Dendritic cell treated with granulocyte-macrophage colony-stimulating factor and Interleukin-4, amounts not matched to agents 40 ng/mL and 50 ng/mL, for 4 days (primary cell): ENCODE measurements at regions not wholly inside any gene's neighbourhood (a gene's known extent, or its start where the extent isn't known, plus 50 kb on each side); places are given as distances from the start of the nearest gene placed in this dataset.
"Not testable (repeated sequence)": the region's sequence is repeated elsewhere in the genome, so short reads cannot be mapped to it uniquely, and the experiment has no call there.

ENCODE experiments used
- H3K27ac Mint-ChIP-seq: one replicate; pipeline ENCODE4 v1.8.0; 2022; ENCODE audit warnings: mild to moderate bottlenecking, mixed read lengths
- H3K27me3 Mint-ChIP-seq: one replicate; pipeline ENCODE4 v1.8.0; 2022; ENCODE audit warnings: mild to moderate bottlenecking, mixed read lengths
- H3K36me3 Mint-ChIP-seq: one replicate; pipeline ENCODE4 v1.8.0; 2022; ENCODE audit warnings: low read depth, mixed read lengths
- H3K4me1 Mint-ChIP-seq: one replicate; pipeline ENCODE4 v1.8.0; 2022; ENCODE audit warnings: low read depth, mixed read lengths
- H3K4me3 Mint-ChIP-seq: one replicate; pipeline ENCODE4 v1.8.0; 2022; ENCODE audit warnings: mild to moderate bottlenecking, moderate library complexity, mixed read lengths
- H3K9me3 Mint-ChIP-seq: one replicate; pipeline ENCODE4 v1.8.0; 2022; ENCODE audit warnings: mixed read lengths
- intact Hi-C: fragments of 100-400 bp; cut with micrococcal nuclease; formaldehyde crosslinking; loops from one replicate; pipeline ENCODE4 v1.15.0; 2022

DNA sequence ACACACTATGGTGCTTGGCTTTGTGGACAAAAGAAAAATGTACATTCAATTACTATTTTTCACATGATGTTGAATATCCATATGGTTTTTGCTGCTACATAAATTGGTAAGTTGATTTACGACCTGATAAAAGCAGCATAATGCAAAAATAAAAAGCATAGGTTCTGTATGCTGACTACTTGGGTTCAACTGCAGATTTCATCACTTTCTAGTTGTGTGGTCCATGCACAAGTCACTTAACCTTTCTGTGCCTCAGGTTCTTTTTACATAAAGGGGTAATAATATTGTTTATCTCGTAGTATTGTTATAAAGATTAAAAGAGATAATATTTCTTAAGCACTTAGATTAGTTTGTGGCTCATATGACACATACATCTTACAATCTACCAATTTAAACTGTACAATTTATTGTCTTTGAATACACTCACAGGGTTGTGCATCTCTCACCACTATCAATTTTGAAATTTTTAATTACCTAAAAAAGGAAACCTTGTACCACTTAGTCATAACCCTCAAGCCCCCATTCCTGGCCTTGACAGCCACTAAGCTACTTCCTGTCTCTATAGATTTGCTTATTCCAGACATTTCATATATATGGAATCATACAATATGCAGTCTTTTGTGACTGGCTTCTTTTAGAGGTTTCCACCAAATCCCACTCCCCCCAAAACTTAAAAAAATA is 1443.9 kb downstream of the SUCLG1 start:
- no peak overlapping the region for H3K4me3 Mint-ChIP-seq
- peaks cover 11% of the 10 kb centered on the region for H3K9me3 Mint-ChIP-seq
- no peaks in the 10 kb centered on the region for H3K4me1 Mint-ChIP-seq
- no peaks in the 10 kb centered on the region for H3K27me3 Mint-ChIP-seq
- no peak overlapping the region for H3K27ac Mint-ChIP-seq
- no peaks in the 10 kb centered on the region for H3K36me3 Mint-ChIP-seq
- intact Hi-C loops = no loop called here

DNA sequence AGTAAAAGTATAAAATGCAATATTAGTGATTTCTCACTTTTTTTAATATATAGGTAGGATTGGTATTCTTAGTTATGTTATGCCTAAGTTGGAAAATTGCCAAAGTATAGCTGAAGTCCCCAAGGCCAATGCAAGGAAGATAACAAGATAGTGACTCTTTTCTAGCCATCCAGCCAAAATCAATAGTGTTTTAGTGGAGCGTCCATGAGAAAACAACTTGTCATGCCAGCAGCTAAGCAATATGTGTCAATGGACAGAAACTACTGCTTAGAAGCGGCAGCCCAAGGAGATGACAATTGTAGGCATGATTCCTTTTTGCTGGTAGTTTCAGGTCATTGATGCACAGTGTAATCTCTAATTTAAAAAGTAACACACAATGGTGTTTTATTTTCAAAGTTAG is 1444.6 kb downstream of the SUCLG1 start:
- H3K27ac Mint-ChIP-seq = no peak overlapping the region
- no peak overlapping the region for H3K4me3 Mint-ChIP-seq
- intact Hi-C loops = no loop called here
- peaks cover 11% of the 10 kb centered on the region for H3K9me3 Mint-ChIP-seq
- no peaks in the 10 kb centered on the region for H3K4me1 Mint-ChIP-seq
- H3K36me3 Mint-ChIP-seq = no peaks in the 10 kb centered on the region
- H3K27me3 Mint-ChIP-seq = no peaks in the 10 kb centered on the region

DNA sequence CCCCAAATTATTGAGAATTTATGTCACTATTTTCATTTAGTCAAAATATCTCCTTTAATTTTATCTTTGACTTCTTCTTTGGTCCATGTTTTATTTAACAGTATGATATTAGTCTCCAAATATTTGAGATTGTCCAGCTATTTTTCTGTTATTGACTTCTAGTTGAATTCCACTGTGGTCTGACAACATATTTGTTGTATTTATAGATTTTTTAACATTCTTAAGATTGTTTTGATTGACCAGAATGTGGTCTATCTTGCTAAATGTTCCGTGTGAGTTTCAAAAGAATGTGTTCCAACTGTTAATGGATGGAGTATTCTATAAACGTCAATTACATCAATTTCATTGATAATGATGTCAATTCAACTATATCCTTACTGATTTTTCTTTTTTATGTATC is 1452.1 kb downstream of the SUCLG1 start:
- Mint-ChIP-seq H3K9me3 (no peaks in the 10 kb centered on the region), H3K36me3 (no peaks in the 10 kb centered on the region), H3K27me3 (no peaks in the 10 kb centered on the region), H3K4me1 (no peaks in the 10 kb centered on the region), H3K27ac (no peak overlapping the region), H3K4me3 (no peak overlapping the region)
- intact Hi-C loops = no loop called here

DNA sequence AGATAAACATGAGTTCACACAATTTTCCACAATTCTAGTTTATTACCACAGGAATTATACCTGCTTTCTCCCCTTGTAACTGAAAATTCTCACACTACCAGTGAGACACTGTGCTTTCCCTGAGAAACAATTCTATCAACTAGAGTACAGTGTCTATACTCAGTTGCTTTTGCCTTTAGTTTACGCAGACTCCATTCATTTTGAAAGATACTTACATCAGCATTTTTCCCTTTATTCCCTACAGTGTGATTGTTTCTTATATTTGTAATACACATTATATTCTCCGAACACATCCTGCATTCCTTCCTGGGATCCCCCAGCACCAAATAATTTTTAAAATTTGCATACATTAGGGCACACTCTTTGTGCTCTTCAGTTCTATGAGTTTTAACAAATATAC is 1455.5 kb downstream of the SUCLG1 start:
- intact Hi-C loops = no loop called here
- Mint-ChIP-seq H3K4me3 (no peak overlapping the region), H3K36me3 (no peaks in the 10 kb centered on the region), H3K4me1 (no peaks in the 10 kb centered on the region), H3K9me3 (no peaks in the 10 kb centered on the region), H3K27ac (no peak overlapping the region), H3K27me3 (no peaks in the 10 kb centered on the region)

DNA sequence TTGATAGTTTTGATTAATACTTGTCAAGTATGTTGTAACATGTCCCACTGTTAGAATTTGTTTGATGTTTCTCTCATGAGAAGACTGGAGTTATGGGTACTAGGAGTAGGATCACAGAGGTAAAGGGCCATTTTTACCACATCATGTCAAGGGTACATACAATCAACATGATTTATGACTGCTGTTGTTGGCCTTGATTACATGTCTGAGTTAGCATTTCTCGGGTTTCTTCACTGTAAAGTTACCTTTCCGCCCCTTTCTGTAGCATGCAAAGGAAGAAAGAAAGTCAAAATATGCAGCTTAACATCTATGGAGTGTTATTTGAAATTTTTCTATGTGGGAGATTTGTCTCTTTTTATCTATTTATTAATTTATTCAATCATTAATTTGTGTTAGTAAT is 1456.4 kb downstream of the SUCLG1 start:
- Mint-ChIP-seq H3K4me3 (no peak overlapping the region), H3K9me3 (no peaks in the 10 kb centered on the region), H3K4me1 (no peaks in the 10 kb centered on the region), H3K36me3 (no peaks in the 10 kb centered on the region), H3K27ac (no peak overlapping the region), H3K27me3 (no peaks in the 10 kb centered on the region)
- intact Hi-C loops = no loop called here

DNA sequence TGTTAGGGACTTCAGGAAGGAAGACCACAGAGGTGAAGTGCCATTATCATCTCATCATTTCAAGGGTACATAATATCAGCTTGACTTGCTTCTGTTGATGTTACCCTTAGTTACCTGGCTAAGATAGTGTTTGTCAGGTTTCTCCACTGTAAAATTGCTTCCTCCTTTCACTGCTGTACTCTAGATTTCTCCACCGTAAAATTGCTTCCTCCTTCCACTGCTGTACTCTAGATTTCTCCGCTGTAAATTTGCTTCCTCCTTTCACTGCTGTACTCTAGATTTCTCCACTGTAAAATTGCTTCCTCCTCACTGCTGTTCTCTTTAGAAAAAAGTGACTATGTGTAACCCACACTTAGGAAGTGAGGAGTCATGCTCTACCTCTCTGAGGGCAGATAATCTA is 1460.3 kb downstream of the SUCLG1 start:
- H3K9me3 Mint-ChIP-seq = no peaks in the 10 kb centered on the region
- H3K4me1 Mint-ChIP-seq = no peaks in the 10 kb centered on the region
- intact Hi-C loops = no loop called here
- H3K27ac Mint-ChIP-seq = no peak overlapping the region
- H3K27me3 Mint-ChIP-seq = no peaks in the 10 kb centered on the region
- H3K36me3 Mint-ChIP-seq = no peaks in the 10 kb centered on the region
- no peak overlapping the region for H3K4me3 Mint-ChIP-seq

DNA sequence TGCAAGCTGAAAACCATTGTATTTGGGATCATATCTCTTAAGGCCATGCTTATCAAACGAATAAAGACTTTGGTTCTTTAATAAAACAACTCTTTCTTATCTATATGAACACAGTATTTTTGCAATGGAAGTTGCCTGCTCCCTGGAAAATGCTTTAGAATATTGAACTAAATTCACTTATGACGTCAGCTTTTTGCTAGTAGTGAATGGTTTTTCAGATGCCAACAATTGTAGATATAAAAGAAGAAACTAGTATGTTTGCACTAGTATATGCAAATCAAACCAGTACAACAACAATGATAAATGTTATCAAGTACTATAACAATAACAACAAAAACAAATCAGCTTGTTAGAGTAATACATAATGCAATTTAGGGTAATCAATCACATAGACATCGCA is 1462.9 kb downstream of the SUCLG1 start:
- Mint-ChIP-seq H3K27me3 (no peaks in the 10 kb centered on the region), H3K9me3 (peaks cover 7% of the 10 kb centered on the region), H3K27ac (no peak overlapping the region), H3K36me3 (no peaks in the 10 kb centered on the region), H3K4me1 (no peaks in the 10 kb centered on the region), H3K4me3 (no peak overlapping the region)
- intact Hi-C loops = no loop called here

DNA sequence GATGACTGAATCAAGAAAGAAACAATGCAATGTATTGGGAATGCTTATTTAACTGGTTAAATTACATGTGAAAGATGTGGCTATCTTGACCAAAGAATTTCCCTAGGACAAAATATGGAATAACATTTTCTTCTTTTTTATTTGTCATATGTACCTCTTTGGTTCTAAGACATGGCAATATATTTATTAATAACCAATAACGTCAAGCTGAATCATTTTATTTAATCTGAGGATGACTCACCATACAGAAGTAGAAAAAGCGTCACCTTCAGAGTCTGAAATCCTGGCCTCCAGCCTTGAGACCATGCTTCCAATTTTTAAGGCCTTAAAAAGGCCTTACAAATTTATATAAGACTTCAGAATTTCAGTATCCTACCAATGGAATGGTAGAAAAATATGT is 1464.9 kb downstream of the SUCLG1 start:
- H3K27ac Mint-ChIP-seq = no peak overlapping the region
- intact Hi-C loops = no loop called here
- peaks cover 7% of the 10 kb centered on the region for H3K9me3 Mint-ChIP-seq
- H3K4me1 Mint-ChIP-seq = no peaks in the 10 kb centered on the region
- H3K27me3 Mint-ChIP-seq = no peaks in the 10 kb centered on the region
- no peaks in the 10 kb centered on the region for H3K36me3 Mint-ChIP-seq
- H3K4me3 Mint-ChIP-seq = no peak overlapping the region

DNA sequence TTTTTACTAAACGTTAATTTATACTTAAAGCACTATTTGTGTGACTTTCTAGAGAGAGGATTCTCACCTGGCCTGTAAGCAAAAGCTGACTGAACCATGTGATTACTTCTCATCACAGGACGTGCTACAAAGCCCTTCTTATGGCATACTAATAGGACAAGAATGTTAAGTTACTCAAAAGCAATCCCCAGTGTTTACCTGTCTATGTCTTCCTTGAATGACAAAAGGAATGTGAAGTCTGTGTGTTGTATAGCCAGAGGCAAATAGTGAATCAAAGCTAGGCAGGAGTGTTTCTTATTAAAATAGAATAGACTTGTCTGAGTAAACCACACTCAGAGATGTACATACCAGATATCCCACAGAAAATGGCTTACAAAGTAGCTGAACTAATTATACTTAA is 1465.5 kb downstream of the SUCLG1 start:
- Mint-ChIP-seq H3K27me3 (no peaks in the 10 kb centered on the region), H3K36me3 (no peaks in the 10 kb centered on the region), H3K9me3 (peaks cover 7% of the 10 kb centered on the region), H3K27ac (no peak overlapping the region), H3K4me3 (no peak overlapping the region), H3K4me1 (no peaks in the 10 kb centered on the region)
- intact Hi-C loops = no loop called here

DNA sequence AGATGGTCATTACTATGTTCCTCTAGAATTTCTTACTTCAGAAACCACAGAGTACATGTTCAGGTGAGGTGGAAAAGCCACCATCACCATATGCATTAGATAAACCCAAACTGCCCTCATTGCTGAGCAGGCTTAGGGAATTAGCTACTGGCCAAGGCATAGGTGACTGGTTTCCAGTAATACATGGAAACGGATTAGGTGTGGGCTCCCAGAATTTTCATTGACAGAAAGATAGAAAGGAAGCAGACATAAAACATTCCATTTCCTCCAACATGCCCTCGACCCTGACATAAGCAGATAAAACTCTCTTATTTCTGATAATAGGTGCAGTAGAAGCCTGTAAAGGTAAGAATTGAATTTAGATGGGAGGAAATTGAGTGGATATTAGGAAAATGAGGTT is 1466.1 kb downstream of the SUCLG1 start:
- intact Hi-C loops = no loop called here
- H3K4me1 Mint-ChIP-seq = no peaks in the 10 kb centered on the region
- no peaks in the 10 kb centered on the region for H3K36me3 Mint-ChIP-seq

DNA sequence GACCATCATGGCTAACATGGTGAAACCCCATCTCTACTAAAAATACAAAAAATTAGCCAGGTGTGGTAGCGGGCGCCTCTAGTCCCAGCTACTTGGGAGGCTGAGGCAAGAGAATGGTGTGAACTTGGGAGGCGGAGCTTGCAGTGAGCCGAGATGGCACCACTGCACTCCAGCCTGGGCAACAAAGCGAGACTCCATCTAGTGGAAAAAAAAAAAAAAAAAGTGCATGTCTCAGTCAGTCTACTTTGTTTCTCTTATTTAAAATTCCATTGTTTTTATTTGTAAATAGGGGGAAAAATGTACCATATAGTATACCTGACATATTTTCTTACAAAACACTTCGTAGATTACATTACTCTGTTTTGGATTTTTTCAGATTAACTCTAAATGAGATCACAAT is 1471.4 kb downstream of the SUCLG1 start:
- peaks cover 19% of the 10 kb centered on the region for H3K9me3 Mint-ChIP-seq
- H3K27me3 Mint-ChIP-seq, H3K36me3 Mint-ChIP-seq, H3K4me3 Mint-ChIP-seq, H3K4me1 Mint-ChIP-seq, H3K27ac Mint-ChIP-seq, intact Hi-C loops: not testable (repeated sequence)

More for the DNA sequence above, 1466.1 kb downstream of the SUCLG1 start:
- no peaks in the 10 kb centered on the region for H3K27me3 Mint-ChIP-seq
- peaks cover 7% of the 10 kb centered on the region for H3K9me3 Mint-ChIP-seq
- no peak overlapping the region for H3K27ac Mint-ChIP-seq
- no peak overlapping the region for H3K4me3 Mint-ChIP-seq

DNA sequence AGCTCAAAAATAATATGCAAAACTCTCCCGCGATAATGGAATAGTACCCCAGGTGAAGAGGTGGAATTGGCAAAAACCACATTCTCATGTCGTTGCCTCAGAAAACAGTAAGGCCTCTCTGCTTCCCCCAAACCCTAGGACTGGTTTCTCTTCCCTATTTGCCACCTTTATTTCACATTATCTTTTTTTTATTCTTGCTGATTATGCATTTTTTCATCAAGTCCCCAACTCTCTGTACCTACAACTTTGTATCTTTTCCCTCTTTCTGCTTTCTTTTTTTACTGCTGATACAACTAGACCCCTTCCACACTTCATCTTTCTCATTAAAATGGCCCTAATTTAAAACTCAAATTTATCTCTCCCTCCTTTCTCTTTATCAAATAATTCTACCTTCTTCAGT is 1472.2 kb downstream of the SUCLG1 start:
- Mint-ChIP-seq H3K4me3 (no peak overlapping the region), H3K27me3 (no peaks in the 10 kb centered on the region)
- intact Hi-C loops = no loop called here

DNA sequence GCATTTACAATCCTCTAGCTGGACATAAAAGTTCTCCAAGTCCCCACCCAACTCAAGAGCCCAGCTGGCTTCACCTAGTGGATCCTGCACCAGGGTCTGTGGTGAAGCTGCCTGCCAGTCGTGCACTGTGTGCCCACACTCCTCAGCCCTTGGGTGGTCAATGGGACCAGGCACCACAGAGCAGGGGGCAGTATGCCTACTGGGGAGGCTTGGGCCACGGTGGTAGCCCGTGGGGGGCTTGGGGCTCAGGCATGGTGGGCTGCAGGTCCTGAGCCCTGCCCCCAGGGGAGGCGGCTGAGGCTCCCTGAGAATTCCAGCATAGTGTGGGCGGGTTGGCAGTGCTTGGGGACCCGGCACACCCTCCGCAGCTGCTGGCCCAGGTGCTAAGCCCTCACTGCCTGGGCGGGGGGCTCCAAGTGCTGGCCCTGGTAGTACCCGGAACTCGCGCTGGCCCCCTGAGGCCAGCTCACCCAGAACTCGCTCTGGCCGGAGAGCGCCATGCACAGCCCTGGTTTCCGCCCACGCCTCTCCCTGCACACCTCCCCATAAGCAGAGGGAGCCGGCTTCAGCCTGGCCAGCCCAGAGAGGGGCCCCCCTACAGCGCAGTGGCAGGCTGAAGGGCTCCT is 1473.4 kb downstream of the SUCLG1 start:
- intact Hi-C loops = no loop called here
- H3K4me3 Mint-ChIP-seq = no peak overlapping the region
- no peaks in the 10 kb centered on the region for H3K4me1 Mint-ChIP-seq
- H3K9me3 Mint-ChIP-seq = peaks cover 17% of the 10 kb centered on the region
- no peaks in the 10 kb centered on the region for H3K27me3 Mint-ChIP-seq
- H3K27ac Mint-ChIP-seq = no peak overlapping the region
- no peaks in the 10 kb centered on the region for H3K36me3 Mint-ChIP-seq

More for the DNA sequence above, 1472.2 kb downstream of the SUCLG1 start:
- Mint-ChIP-seq H3K4me1 (no peaks in the 10 kb centered on the region), H3K27ac (no peak overlapping the region), H3K9me3 (peaks cover 15% of the 10 kb centered on the region), H3K36me3 (no peaks in the 10 kb centered on the region)

DNA sequence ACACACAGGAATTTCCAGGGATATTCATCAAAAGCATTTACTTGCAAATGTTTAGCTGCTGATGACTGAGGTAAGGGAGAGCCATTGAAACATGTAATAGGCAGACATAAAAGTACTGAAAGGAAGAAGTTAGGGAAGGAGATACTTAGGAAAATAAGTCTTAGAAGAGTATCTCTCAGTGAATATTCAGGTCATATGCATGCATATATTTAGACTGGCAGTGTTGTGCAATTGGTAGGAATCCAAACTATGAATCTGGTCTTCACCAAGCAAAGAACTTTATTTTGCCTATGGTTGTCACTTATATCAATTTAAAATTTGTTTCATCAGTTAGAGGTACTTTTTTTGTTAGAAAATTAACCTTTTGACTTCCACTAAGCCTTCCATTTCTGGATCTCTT is 1490.7 kb downstream of the SUCLG1 start:
- Mint-ChIP-seq H3K27ac (no peak overlapping the region), H3K36me3 (no peaks in the 10 kb centered on the region), H3K4me3 (no peak overlapping the region), H3K27me3 (no peaks in the 10 kb centered on the region), H3K9me3 (peaks cover 9% of the 10 kb centered on the region), H3K4me1 (no peaks in the 10 kb centered on the region)
- intact Hi-C loops = no loop called here

DNA sequence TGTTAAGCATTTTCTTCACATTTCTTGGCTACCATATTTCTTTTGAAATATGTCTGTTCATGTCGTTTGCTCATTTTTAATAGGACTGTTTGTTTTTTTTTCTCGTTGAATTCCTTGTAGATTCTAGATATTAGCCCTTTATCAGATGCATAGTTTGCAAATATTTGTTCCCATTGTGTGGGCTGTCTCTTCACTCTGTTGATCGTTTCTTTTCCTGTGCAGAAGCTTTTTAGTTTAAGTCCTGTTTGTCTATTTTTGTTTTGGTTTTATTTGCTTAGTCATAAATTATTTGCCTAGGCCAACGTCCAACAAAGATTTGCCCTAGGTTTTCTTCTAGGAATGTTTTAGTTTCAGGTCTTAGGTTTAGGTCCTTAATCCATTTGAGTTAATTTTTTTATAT is 1494.7 kb downstream of the SUCLG1 start:
- no peak overlapping the region for H3K4me3 Mint-ChIP-seq
- H3K36me3 Mint-ChIP-seq = no peaks in the 10 kb centered on the region
- no peak overlapping the region for H3K27ac Mint-ChIP-seq
- no peaks in the 10 kb centered on the region for H3K27me3 Mint-ChIP-seq
- intact Hi-C loops = no loop called here
- H3K9me3 Mint-ChIP-seq = peaks cover 9% of the 10 kb centered on the region
- H3K4me1 Mint-ChIP-seq = no peaks in the 10 kb centered on the region
